Nephron (organoid): ENCODE measurements at regions not wholly inside any gene's neighbourhood (a gene's known extent, or its start where the extent isn't known, plus 50 kb on each side); places are given as distances from the start of the nearest gene placed in this dataset.

ENCODE experiments used
- H3K27ac Mint-ChIP-seq, 3 experiments: 2 replicates each; pipeline ENCODE4 v1.8.0; 2020; ENCODE audit warnings: mixed read lengths in 3 of 3, mild to moderate bottlenecking in 2 of 3, moderate library complexity in 1 of 3
- H3K27me3 Mint-ChIP-seq: 2 replicates; pipeline ENCODE4 v1.8.0; 2021; ENCODE audit warnings: low read depth, mild to moderate bottlenecking, moderate library complexity, mixed read lengths
- H3K36me3 Mint-ChIP-seq: 2 replicates; pipeline ENCODE4 v1.8.0; 2020; ENCODE audit warnings: low read depth, mixed read lengths
- H3K4me1 Mint-ChIP-seq: 2 replicates; pipeline ENCODE4 v1.8.0; 2020; ENCODE audit warnings: mixed read lengths
- H3K4me3 Mint-ChIP-seq, 3 experiments: 2 replicates each; pipeline ENCODE4 v1.8.0; 2020; ENCODE audit warnings: mild to moderate bottlenecking in 3 of 3, mixed read lengths in 3 of 3, moderate library complexity in 2 of 3
- H3K9me3 Mint-ChIP-seq: 2 replicates; pipeline ENCODE4 v1.8.0; 2020; ENCODE audit warnings: mixed read lengths
- TF ChIP-seq, protein P1 (sequence below), 3 experiments: fragments of 200-600 bp; sonication (generic); IDR thresholded peaks; one replicate each; pipeline ENCODE4 v1.5.0; 2021; ENCODE audit warnings: antibody characterized with exemption in 3 of 3; ENCODE audit not compliant: unreplicated experiment in 3 of 3

DNA sequence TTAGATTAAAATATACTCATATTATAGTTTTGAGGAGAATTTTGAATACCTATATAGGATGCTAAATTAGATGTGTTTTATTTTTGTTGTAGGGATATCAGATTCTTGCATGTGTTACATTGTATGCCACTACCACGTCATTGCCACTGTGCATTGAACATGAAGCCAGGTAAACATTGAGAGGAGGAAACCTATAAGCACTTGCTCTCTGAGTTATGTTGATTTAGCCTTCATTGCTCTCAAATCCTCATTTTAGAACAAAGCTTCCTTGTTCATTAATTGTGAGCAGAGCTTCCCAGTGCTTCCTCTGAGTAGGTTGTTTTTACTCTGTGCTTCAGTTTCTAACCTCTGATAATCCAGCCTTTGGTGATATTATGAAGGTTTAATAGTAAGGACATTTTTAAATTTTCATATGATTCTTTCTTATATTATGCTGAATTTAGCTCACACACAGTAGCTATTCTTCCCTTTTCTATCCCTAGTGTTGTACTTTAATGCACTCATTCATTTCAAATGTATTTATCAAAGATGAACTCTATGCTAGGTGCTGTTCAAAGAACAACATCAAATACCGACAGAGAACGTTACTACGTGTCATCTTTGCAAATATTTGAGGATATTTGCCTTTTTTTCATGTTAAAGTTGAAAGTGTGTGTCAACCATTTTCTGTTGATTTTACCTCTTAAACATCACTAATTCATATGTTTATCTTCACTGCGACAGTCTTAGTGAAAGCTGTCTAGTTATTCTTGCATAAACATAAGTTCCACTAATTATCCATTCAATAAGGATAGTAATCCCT is 1448.0 kb upstream of the MIR17HG start:
- peaks cover 6% of the 10 kb centered on the region for H3K9me3 Mint-ChIP-seq
- no peaks in the 10 kb centered on the region for H3K36me3 Mint-ChIP-seq
- H3K4me1 Mint-ChIP-seq: no peaks in the 10 kb centered on the region
- TF ChIP-seq, protein P1, sequence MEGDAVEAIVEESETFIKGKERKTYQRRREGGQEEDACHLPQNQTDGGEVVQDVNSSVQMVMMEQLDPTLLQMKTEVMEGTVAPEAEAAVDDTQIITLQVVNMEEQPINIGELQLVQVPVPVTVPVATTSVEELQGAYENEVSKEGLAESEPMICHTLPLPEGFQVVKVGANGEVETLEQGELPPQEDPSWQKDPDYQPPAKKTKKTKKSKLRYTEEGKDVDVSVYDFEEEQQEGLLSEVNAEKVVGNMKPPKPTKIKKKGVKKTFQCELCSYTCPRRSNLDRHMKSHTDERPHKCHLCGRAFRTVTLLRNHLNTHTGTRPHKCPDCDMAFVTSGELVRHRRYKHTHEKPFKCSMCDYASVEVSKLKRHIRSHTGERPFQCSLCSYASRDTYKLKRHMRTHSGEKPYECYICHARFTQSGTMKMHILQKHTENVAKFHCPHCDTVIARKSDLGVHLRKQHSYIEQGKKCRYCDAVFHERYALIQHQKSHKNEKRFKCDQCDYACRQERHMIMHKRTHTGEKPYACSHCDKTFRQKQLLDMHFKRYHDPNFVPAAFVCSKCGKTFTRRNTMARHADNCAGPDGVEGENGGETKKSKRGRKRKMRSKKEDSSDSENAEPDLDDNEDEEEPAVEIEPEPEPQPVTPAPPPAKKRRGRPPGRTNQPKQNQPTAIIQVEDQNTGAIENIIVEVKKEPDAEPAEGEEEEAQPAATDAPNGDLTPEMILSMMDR (IDR thresholded peaks at IDR 0.05; ENCODE audit: unreplicated experiment in 3 of 3): no peak
- H3K4me3 Mint-ChIP-seq: no peak overlapping the region
- H3K27ac Mint-ChIP-seq: no peak overlapping the region
- no peaks in the 10 kb centered on the region for H3K27me3 Mint-ChIP-seq

DNA sequence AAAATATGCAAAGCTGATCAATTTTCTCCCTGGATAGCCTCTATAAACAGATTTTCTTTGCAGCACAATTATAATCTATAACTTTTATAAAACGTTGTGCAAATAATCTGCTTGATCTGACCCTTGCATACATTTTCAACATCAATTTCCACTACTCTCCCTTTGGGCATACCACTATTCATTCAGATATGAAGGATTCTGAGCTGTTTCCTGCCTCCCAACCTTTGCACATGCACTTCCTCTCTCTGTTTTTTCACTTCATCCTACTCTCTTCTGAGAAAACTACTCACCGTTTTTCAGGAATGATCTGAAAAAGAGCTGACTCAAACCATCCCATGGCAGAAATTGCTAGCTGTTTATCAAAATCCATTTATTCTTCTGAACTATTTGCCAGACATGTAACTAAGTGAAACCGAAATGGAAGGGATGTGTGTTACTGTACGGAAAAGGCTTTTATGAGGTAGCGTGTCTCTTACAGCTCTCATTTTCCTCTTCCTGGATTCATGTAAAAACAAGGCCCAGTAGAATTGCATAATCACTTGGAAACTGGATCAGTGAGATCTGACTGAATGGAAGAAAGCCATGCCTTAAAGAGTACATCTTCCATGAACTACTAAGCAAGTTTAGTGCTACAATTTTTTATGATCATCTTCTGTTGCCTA is 1447.3 kb upstream of the MIR17HG start:
- peaks cover 9% of the 10 kb centered on the region for H3K9me3 Mint-ChIP-seq
- H3K36me3 Mint-ChIP-seq: no peaks in the 10 kb centered on the region
- TF ChIP-seq, protein P1 (IDR thresholded peaks at IDR 0.05; ENCODE audit: unreplicated experiment in 3 of 3): no peak
- H3K4me3 Mint-ChIP-seq: no peak overlapping the region
- H3K4me1 Mint-ChIP-seq: no peaks in the 10 kb centered on the region
- H3K27me3 Mint-ChIP-seq: no peaks in the 10 kb centered on the region
- no peak overlapping the region for H3K27ac Mint-ChIP-seq

DNA sequence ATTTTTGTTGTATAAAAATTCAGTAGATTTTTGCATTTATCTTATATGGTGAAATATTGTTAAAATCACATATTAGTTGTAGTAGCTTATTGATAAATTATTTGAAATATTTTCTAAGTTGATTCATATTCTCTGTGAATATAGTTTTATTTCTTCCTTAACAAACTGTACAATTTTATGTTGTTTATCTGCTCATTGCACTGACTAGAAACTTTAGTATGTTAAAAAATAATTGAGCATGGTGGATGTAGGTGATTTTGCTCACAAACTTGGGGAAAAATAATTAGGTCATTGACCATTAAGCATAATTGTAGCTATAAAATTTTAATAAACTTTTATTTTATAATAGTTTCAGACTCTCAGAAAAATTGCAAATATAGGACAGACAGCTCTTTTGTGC is 1445.3 kb upstream of the MIR17HG start:
- H3K4me3 Mint-ChIP-seq: no peak overlapping the region
- no peaks in the 10 kb centered on the region for H3K4me1 Mint-ChIP-seq
- H3K27ac Mint-ChIP-seq: no peak overlapping the region
- peaks cover 12% of the 10 kb centered on the region for H3K9me3 Mint-ChIP-seq
- no peaks in the 10 kb centered on the region for H3K36me3 Mint-ChIP-seq
- H3K27me3 Mint-ChIP-seq: no peaks in the 10 kb centered on the region
- TF ChIP-seq, protein P1 (IDR thresholded peaks at IDR 0.05; ENCODE audit: unreplicated experiment in 3 of 3): no peak

DNA sequence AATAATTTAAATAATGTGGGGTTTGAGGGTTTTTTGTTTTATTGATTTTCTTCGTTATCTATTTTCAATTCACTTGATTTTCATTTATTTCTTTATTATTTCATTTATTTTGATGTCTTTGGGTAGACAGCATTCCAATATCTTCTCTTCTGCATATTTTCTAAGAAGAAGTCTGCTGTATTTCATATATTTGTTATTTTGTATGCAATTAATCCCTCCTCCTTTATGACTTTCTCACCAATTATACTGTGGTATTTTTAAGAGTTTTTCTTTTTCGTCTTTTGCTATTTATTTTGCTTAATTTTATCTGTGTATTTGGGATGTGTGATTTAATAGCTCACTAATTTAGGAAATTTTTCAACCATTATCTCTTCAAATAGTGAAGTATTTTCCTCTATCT is 1444.4 kb upstream of the MIR17HG start:
- H3K27me3 Mint-ChIP-seq: no peaks in the 10 kb centered on the region
- no peaks in the 10 kb centered on the region for H3K36me3 Mint-ChIP-seq
- H3K4me3 Mint-ChIP-seq: no peak overlapping the region
- no peaks in the 10 kb centered on the region for H3K4me1 Mint-ChIP-seq
- peaks cover 12% of the 10 kb centered on the region for H3K9me3 Mint-ChIP-seq
- TF ChIP-seq, protein P1 (IDR thresholded peaks at IDR 0.05; ENCODE audit: unreplicated experiment in 3 of 3): no peak
- no peak overlapping the region for H3K27ac Mint-ChIP-seq

DNA sequence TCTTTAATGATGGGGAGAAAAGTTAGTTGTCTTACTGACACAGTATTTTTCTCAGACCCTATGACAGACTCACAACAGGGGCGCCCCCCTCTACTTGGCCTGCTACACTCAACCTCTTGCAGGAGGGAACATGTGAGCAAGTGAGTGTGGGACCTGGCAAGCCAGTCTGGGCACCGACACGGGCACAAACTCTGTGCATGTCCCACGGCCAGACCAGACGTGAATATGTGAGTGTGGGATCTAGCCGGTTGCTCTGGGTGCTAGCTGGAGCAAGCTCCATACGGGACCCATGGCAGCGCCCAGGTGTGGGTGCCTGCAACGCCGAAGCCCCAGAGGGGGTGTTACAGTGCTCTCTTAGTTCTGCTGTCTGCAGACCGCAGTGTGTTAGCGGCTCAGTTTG is 1437.3 kb upstream of the MIR17HG start:
- Mint-ChIP-seq H3K27me3 (no peaks in the 10 kb centered on the region), H3K27ac (no peak overlapping the region), H3K4me3 (no peak overlapping the region), H3K9me3 (peaks cover 4% of the 10 kb centered on the region), H3K4me1 (no peaks in the 10 kb centered on the region), H3K36me3 (no peaks in the 10 kb centered on the region)
- TF ChIP-seq, protein P1 (IDR thresholded peaks at IDR 0.05; ENCODE audit: unreplicated experiment in 3 of 3): no peak
